ENCODE measurements at regions not wholly inside any gene's neighbourhood (a gene's known extent, or its start where the extent isn't known, plus 50 kb on each side); places are given as distances from the start of the nearest gene placed in this dataset.

GRCh38 chr7:80047856-80048459 is 86.7 kb upstream of the GNAI1 start:
- Histone ChIP-seq H3K36me3 (ENCODE audit: control insufficient read depth, insufficient read depth, low read length) (no peaks in the 10 kb centered on the region), H3K27ac (ENCODE audit: low read length) (no peak overlapping the region), H3K27me3 (ENCODE audit: control insufficient read depth, insufficient read depth, low read length) (no peaks in the 10 kb centered on the region), H3K9me3 (replicated peaks; ENCODE audit: control insufficient read depth, low read depth, low read length) (no peaks in the 10 kb centered on the region), H3K4me1 (ENCODE audit: control insufficient read depth, insufficient read depth, low read length) (no peaks in the 10 kb centered on the region), H3K4me3 (ENCODE audit: low read length) (no peak overlapping the region)
- DNase-seq: no peak
- no CpG with 5 or more reads among the region's 1 CpG for WGBS (ENCODE audit: insufficient coverage)

GRCh38 chr7:80047032-80047431 is 87.6 kb upstream of the GNAI1 start:
- no peaks in the 10 kb centered on the region for H3K27me3 ChIP-seq (ENCODE audit: control insufficient read depth, insufficient read depth, low read length)
- H3K4me3 ChIP-seq (ENCODE audit: low read length): no peak overlapping the region
- no peak for DNase-seq
- H3K4me1 ChIP-seq (ENCODE audit: control insufficient read depth, insufficient read depth, low read length): no peaks in the 10 kb centered on the region
- no peaks in the 10 kb centered on the region for H3K36me3 ChIP-seq (ENCODE audit: control insufficient read depth, insufficient read depth, low read length)
- H3K9me3 ChIP-seq (replicated peaks; ENCODE audit: control insufficient read depth, low read depth, low read length): no peaks in the 10 kb centered on the region
- WGBS (ENCODE audit: insufficient coverage): no CpG with 5 or more reads among the region's 1 CpG
- H3K27ac ChIP-seq (ENCODE audit: low read length): no peak overlapping the region

- no peaks in the 10 kb centered on the region for H3K4me1 ChIP-seq (ENCODE audit: control insufficient read depth, insufficient read depth, low read length)
- H3K36me3 ChIP-seq (ENCODE audit: control insufficient read depth, insufficient read depth, low read length): no peaks in the 10 kb centered on the region
- no peaks in the 10 kb centered on the region for H3K27me3 ChIP-seq (ENCODE audit: control insufficient read depth, insufficient read depth, low read length)
- no peak overlapping the region for H3K4me3 ChIP-seq (ENCODE audit: low read length)
- no peak for DNase-seq
- no peak overlapping the region for H3K27ac ChIP-seq (ENCODE audit: low read length)
- 91% methylated on average over 4 of the region's 4 CpGs for WGBS (ENCODE audit: insufficient coverage)
- no peaks in the 10 kb centered on the region for H3K9me3 ChIP-seq (replicated peaks; ENCODE audit: control insufficient read depth, low read depth, low read length)
Observed at GRCh38 chr7:80044796-80045195, 89.8 kb upstream of the GNAI1 start.

GRCh38 chr7:80040752-80041151 is 93.9 kb upstream of the GNAI1 start:
- DNase-seq: no peak
- 90% methylated on average over 3 of the region's 3 CpGs for WGBS (ENCODE audit: insufficient coverage)
- Histone ChIP-seq H3K9me3 (replicated peaks; ENCODE audit: control insufficient read depth, low read depth, low read length) (no peaks in the 10 kb centered on the region), H3K4me3 (ENCODE audit: low read length) (no peak overlapping the region), H3K4me1 (ENCODE audit: control insufficient read depth, insufficient read depth, low read length) (no peaks in the 10 kb centered on the region), H3K27me3 (ENCODE audit: control insufficient read depth, insufficient read depth, low read length) (no peaks in the 10 kb centered on the region), H3K36me3 (ENCODE audit: control insufficient read depth, insufficient read depth, low read length) (no peaks in the 10 kb centered on the region), H3K27ac (ENCODE audit: low read length) (no peak overlapping the region)

- 86% methylated on average over 2 of the region's 2 CpGs for WGBS (ENCODE audit: insufficient coverage)
- no peaks in the 10 kb centered on the region for H3K36me3 ChIP-seq (ENCODE audit: control insufficient read depth, insufficient read depth, low read length)
- H3K9me3 ChIP-seq (replicated peaks; ENCODE audit: control insufficient read depth, low read depth, low read length): no peaks in the 10 kb centered on the region
- DNase-seq: no peak
- no peak overlapping the region for H3K27ac ChIP-seq (ENCODE audit: low read length)
- H3K4me3 ChIP-seq (ENCODE audit: low read length): no peak overlapping the region
- no peaks in the 10 kb centered on the region for H3K27me3 ChIP-seq (ENCODE audit: control insufficient read depth, insufficient read depth, low read length)
- no peaks in the 10 kb centered on the region for H3K4me1 ChIP-seq (ENCODE audit: control insufficient read depth, insufficient read depth, low read length)
Observed at GRCh38 chr7:80040335-80040734, 94.3 kb upstream of the GNAI1 start.

- no peak for DNase-seq
- Histone ChIP-seq H3K4me3 (ENCODE audit: low read length) (no peak overlapping the region), H3K36me3 (ENCODE audit: control insufficient read depth, insufficient read depth, low read length) (no peaks in the 10 kb centered on the region), H3K27ac (ENCODE audit: low read length) (no peak overlapping the region), H3K27me3 (ENCODE audit: control insufficient read depth, insufficient read depth, low read length) (no peaks in the 10 kb centered on the region), H3K9me3 (replicated peaks; ENCODE audit: control insufficient read depth, low read depth, low read length) (no peaks in the 10 kb centered on the region), H3K4me1 (ENCODE audit: control insufficient read depth, insufficient read depth, low read length) (no peaks in the 10 kb centered on the region)
- no CpG with 5 or more reads among the region's 5 CpGs for WGBS (ENCODE audit: insufficient coverage)
Observed at GRCh38 chr7:80039251-80039884, 95.3 kb upstream of the GNAI1 start.

GRCh38 chr7:80037689-80038088 is 96.9 kb upstream of the GNAI1 start:
- Histone ChIP-seq H3K4me1 (ENCODE audit: control insufficient read depth, insufficient read depth, low read length) (no peaks in the 10 kb centered on the region), H3K36me3 (ENCODE audit: control insufficient read depth, insufficient read depth, low read length) (no peaks in the 10 kb centered on the region), H3K27ac (ENCODE audit: low read length) (no peak overlapping the region), H3K9me3 (replicated peaks; ENCODE audit: control insufficient read depth, low read depth, low read length) (no peaks in the 10 kb centered on the region), H3K27me3 (ENCODE audit: control insufficient read depth, insufficient read depth, low read length) (no peaks in the 10 kb centered on the region), H3K4me3 (ENCODE audit: low read length) (no peak overlapping the region)
- no peak for DNase-seq
- WGBS (ENCODE audit: insufficient coverage): no CpG with 5 or more reads among the region's 2 CpGs

GRCh38 chr7:80036107-80036506 is 98.5 kb upstream of the GNAI1 start:
- DNase-seq: no peak
- no CpG with 5 or more reads among the region's 2 CpGs for WGBS (ENCODE audit: insufficient coverage)
- no peak overlapping the region for H3K4me3 ChIP-seq (ENCODE audit: low read length)

GRCh38 chr7:80028717-80029116 is 105.9 kb upstream of the GNAI1 start:
- Histone ChIP-seq H3K27ac (ENCODE audit: low read length) (no peak overlapping the region), H3K27me3 (ENCODE audit: control insufficient read depth, insufficient read depth, low read length) (no peaks in the 10 kb centered on the region), H3K9me3 (replicated peaks; ENCODE audit: control insufficient read depth, low read depth, low read length) (no peaks in the 10 kb centered on the region), H3K4me3 (ENCODE audit: low read length) (no peak overlapping the region), H3K4me1 (ENCODE audit: control insufficient read depth, insufficient read depth, low read length) (no peaks in the 10 kb centered on the region), H3K36me3 (ENCODE audit: control insufficient read depth, insufficient read depth, low read length) (no peaks in the 10 kb centered on the region)
- DNase-seq: no peak
- WGBS (ENCODE audit: insufficient coverage): no CpG with 5 or more reads among the region's 3 CpGs

More at GRCh38 chr7:80036107-80036506, 98.5 kb upstream of the GNAI1 start:
- Histone ChIP-seq H3K27me3 (ENCODE audit: control insufficient read depth, insufficient read depth, low read length) (no peaks in the 10 kb centered on the region), H3K27ac (ENCODE audit: low read length) (no peak overlapping the region), H3K9me3 (replicated peaks; ENCODE audit: control insufficient read depth, low read depth, low read length) (no peaks in the 10 kb centered on the region), H3K4me1 (ENCODE audit: control insufficient read depth, insufficient read depth, low read length) (no peaks in the 10 kb centered on the region), H3K36me3 (ENCODE audit: control insufficient read depth, insufficient read depth, low read length) (no peaks in the 10 kb centered on the region)

- no peak overlapping the region for H3K4me3 ChIP-seq (ENCODE audit: low read length)
Observed at GRCh38 chr7:80027611-80028173, 106.9 kb upstream of the GNAI1 start.

More at GRCh38 chr7:80027611-80028173, 106.9 kb upstream of the GNAI1 start:
- Histone ChIP-seq H3K9me3 (replicated peaks; ENCODE audit: control insufficient read depth, low read depth, low read length) (no peaks in the 10 kb centered on the region), H3K27me3 (ENCODE audit: control insufficient read depth, insufficient read depth, low read length) (no peaks in the 10 kb centered on the region), H3K4me1 (ENCODE audit: control insufficient read depth, insufficient read depth, low read length) (no peaks in the 10 kb centered on the region), H3K27ac (ENCODE audit: low read length) (no peak overlapping the region), H3K36me3 (ENCODE audit: control insufficient read depth, insufficient read depth, low read length) (no peaks in the 10 kb centered on the region)
- WGBS (ENCODE audit: insufficient coverage): 100% methylated on average over 1 of the region's 4 CpGs
- DNase-seq: no peak

Data from muscle of leg (tissue), 3 donors.